ENCODE measurements at regions not wholly inside any gene's neighbourhood (a gene's known extent, or its start where the extent isn't known, plus 50 kb on each side); places are given as distances from the start of the nearest gene placed in this dataset.

DNA sequence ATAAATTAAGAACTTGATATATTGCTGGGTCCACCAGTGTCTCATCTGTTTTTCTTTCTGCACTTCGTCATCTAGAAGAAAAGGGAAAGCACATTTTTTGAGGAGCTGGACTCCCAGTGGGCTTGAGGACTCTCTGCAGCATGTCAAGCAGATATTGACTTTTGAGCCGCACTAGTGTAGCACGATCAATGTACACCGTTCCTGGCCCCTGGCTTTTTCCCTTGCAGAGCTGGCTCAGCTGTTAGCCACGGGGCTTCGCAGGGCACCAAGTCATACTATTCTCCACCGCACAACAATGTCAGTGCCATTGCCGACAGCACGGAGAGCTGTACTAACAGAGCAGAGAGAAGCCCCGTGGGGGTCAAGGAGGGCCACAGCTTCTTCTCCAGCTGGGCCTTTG, 235.4 kb upstream of the HABP2 start:
- no peak for TF ChIP-seq POLR2A (IDR thresholded peaks at IDR 0.05)
- TF ChIP-seq, protein P1, sequence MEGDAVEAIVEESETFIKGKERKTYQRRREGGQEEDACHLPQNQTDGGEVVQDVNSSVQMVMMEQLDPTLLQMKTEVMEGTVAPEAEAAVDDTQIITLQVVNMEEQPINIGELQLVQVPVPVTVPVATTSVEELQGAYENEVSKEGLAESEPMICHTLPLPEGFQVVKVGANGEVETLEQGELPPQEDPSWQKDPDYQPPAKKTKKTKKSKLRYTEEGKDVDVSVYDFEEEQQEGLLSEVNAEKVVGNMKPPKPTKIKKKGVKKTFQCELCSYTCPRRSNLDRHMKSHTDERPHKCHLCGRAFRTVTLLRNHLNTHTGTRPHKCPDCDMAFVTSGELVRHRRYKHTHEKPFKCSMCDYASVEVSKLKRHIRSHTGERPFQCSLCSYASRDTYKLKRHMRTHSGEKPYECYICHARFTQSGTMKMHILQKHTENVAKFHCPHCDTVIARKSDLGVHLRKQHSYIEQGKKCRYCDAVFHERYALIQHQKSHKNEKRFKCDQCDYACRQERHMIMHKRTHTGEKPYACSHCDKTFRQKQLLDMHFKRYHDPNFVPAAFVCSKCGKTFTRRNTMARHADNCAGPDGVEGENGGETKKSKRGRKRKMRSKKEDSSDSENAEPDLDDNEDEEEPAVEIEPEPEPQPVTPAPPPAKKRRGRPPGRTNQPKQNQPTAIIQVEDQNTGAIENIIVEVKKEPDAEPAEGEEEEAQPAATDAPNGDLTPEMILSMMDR (IDR thresholded peaks at IDR 0.05), result no peak
- Histone ChIP-seq H3K27me3 (no peaks in the 10 kb centered on the region), H3K9me3 (replicated peaks in 1 of 3) (no peaks in the 10 kb centered on the region), H3K4me1 (replicated peaks in 1 of 2) (no peaks in the 10 kb centered on the region), H3K4me3 (no peak overlapping the region), H3K36me3 (replicated peaks in 1 of 2) (no peaks in the 10 kb centered on the region), H3K27ac (no peak overlapping the region)
- DNase-seq, result no peak
- intact Hi-C loops (cut with DNase I), result no loop called here
- WGBS, 4 donors, result 55 to 85% (median 61%) methylated on average over 6 to 10 of the region's 10 CpGs

DNA sequence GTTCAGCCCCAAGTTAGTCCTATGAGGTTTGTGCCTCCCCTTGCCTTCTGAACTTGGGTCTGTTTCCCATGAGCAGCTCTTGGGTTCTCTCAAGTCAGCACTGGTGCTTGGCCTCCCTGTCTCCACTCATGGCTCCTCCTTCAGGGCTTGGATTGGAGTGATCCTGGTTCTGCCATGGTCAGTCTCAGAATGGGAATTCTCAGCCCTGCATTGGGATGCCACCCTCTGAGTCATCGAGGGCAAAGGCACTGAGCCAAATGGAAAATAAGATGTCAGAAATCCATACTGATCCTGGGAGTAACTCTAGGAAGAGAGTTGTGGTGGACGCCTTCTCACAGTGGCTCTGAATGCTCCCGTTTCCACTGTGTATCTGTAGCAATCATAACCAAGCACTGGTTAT, 233.4 kb upstream of the HABP2 start:
- no peak overlapping the region for H3K27ac ChIP-seq
- WGBS, 4 donors, result 72 to 92% (median 89%) methylated on average over 3 of the region's 3 CpGs
- H3K4me3 ChIP-seq, result no peak overlapping the region
- TF ChIP-seq, protein P1 (IDR thresholded peaks at IDR 0.05), result no peak
- TF ChIP-seq POLR2A (IDR thresholded peaks at IDR 0.05), result no peak
- no peaks in the 10 kb centered on the region for H3K9me3 ChIP-seq (replicated peaks in 1 of 3)
- no peak for DNase-seq
- no peaks in the 10 kb centered on the region for H3K27me3 ChIP-seq
- no peaks in the 10 kb centered on the region for H3K36me3 ChIP-seq (replicated peaks in 1 of 2)
- intact Hi-C loops (cut with DNase I), result no loop called here
- no peaks in the 10 kb centered on the region for H3K4me1 ChIP-seq (replicated peaks in 1 of 2)

DNA sequence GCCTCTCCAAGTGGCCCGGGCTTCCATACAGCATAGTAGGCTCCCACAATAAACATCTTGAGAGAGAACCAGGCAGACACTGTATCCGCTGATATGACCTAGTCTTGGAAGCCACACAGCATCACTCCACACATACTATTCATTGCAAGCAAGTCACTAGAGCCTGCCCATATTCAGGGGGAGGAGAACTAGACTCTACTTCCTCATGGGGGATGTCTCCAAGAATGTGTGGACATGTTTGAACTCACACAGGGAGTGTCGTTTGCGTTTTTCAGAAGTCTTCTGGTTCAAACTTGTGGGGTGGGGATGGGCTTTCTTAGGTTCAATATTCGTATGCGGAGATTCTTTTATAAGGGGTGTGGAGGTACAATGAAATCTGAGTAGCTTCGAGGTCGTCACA, 232.6 kb upstream of the HABP2 start:
- Histone ChIP-seq H3K36me3 (replicated peaks in 1 of 2) (no peaks in the 10 kb centered on the region), H3K4me3 (no peak overlapping the region), H3K27ac (no peak overlapping the region), H3K9me3 (replicated peaks in 1 of 3) (no peaks in the 10 kb centered on the region), H3K27me3 (no peaks in the 10 kb centered on the region), H3K4me1 (replicated peaks in 1 of 2) (peaks cover 0 to under 1% of the 10 kb centered on the region in 2 donors)
- intact Hi-C loops (cut with DNase I), result no loop called here
- 83 to 91% (median 87%) methylated on average over 7 to 8 of the region's 8 CpGs for WGBS, 4 donors
- DNase-seq, result no peak
- TF ChIP-seq, protein P1 (IDR thresholded peaks at IDR 0.05), result no peak
- no peak for TF ChIP-seq POLR2A (IDR thresholded peaks at IDR 0.05)

DNA sequence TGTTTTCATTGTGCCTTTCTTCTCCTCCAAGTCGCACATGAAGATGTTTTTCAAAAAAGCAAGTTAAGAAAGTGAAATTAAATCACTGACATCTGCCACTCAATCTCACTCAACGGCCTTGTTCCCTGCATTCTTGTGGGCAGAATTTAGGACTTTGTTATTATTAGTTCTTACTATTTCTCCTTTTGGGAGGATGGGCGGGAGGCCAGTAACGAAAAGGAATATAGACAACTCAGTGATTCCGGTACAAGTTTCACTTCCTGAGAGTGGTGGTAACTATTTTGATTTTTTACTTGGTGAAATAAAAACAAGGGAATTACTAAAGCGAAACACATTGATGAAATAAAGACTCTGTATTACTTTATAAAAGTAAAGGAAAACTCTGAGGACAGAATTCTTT, 231.9 kb upstream of the HABP2 start:
- no peaks in the 10 kb centered on the region for H3K27me3 ChIP-seq
- H3K27ac ChIP-seq, result no peak overlapping the region
- H3K4me1 ChIP-seq (replicated peaks in 1 of 2), result peaks cover under 1 to 8% of the 10 kb centered on the region in 2 donors
- peak in 4 of 7 donors; percentile 29 to 56 (median 34) for DNase-seq
- TF ChIP-seq, protein P1 (IDR thresholded peaks at IDR 0.05), result no peak
- TF ChIP-seq POLR2A (IDR thresholded peaks at IDR 0.05), result no peak
- no peak overlapping the region for H3K4me3 ChIP-seq
- intact Hi-C loops (cut with DNase I), result no loop called here
- no peaks in the 10 kb centered on the region for H3K9me3 ChIP-seq (replicated peaks in 1 of 3)
- H3K36me3 ChIP-seq (replicated peaks in 1 of 2), result no peaks in the 10 kb centered on the region
- 68 to 79% (median 74%) methylated on average over 6 of the region's 6 CpGs for WGBS, 4 donors
